ENCODE measurements at regions not wholly inside any gene's neighbourhood (a gene's known extent, or its start where the extent isn't known, plus 50 kb on each side); places are given as distances from the start of the nearest gene placed in this dataset.

GRCh38 chr9:21672761-21673160 is 129.7 kb upstream of the MTAP start:
- no peak for DNase-seq

- DNase-seq = no peak
Measured at GRCh38 chr9:21674894-21675293, 127.5 kb upstream of the MTAP start.

GRCh38 chr9:21677387-21677786 is 125.0 kb upstream of the MTAP start:
- no peak for DNase-seq

GRCh38 chr9:21677834-21678233 is 124.6 kb upstream of the MTAP start:
- DNase-seq = no peak

GRCh38 chr9:21679432-21679831 is 123.0 kb upstream of the MTAP start:
- no peak for DNase-seq

GRCh38 chr9:21680590-21680989 is 121.8 kb upstream of the MTAP start:
- DNase-seq = no peak

GRCh38 chr9:21681641-21682040 is 120.8 kb upstream of the MTAP start:
- no peak for DNase-seq

- no peak for DNase-seq
Measured at GRCh38 chr9:21682381-21682780, 120.1 kb upstream of the MTAP start.

- no peak for DNase-seq
Measured at GRCh38 chr9:21682981-21683380, 119.5 kb upstream of the MTAP start.

- no peak for DNase-seq
Measured at GRCh38 chr9:21683484-21684175, 118.8 kb upstream of the MTAP start.

GRCh38 chr9:21684231-21684630 is 118.2 kb upstream of the MTAP start:
- DNase-seq = no peak

- no peak for DNase-seq
Measured at GRCh38 chr9:21684831-21685362, 117.5 kb upstream of the MTAP start.

GRCh38 chr9:21685502-21685901 is 116.9 kb upstream of the MTAP start:
- DNase-seq = no peak

GRCh38 chr9:21686738-21687137 is 115.7 kb upstream of the MTAP start:
- DNase-seq = no peak

GRCh38 chr9:21687351-21687750 is 115.1 kb upstream of the MTAP start:
- DNase-seq = no peak

- DNase-seq = no peak
Measured at GRCh38 chr9:21688108-21689102, 114.0 kb upstream of the MTAP start.

GRCh38 chr9:21689854-21690253 is 112.6 kb upstream of the MTAP start:
- DNase-seq = no peak

- no peak for DNase-seq
Measured at GRCh38 chr9:21690561-21690960, 111.9 kb upstream of the MTAP start.

GRCh38 chr9:21692390-21692789 is 110.0 kb upstream of the MTAP start:
- DNase-seq = no peak

GRCh38 chr9:21694424-21694823 is 108.0 kb upstream of the MTAP start:
- DNase-seq = no peak

GRCh38 chr9:21695443-21695842 is 107.0 kb upstream of the MTAP start:
- no peak for DNase-seq

- no peak for DNase-seq
Measured at GRCh38 chr9:21695874-21696341, 106.5 kb upstream of the MTAP start.

GRCh38 chr9:21696411-21696871 is 106.0 kb upstream of the MTAP start:
- DNase-seq = no peak
